SJCRH30 (cell line): ENCODE measurements at regions not wholly inside any gene's neighbourhood (a gene's known extent, or its start where the extent isn't known, plus 50 kb on each side); places are given as distances from the start of the nearest gene placed in this dataset.
A peak's percentile ranks its signal among the peaks of the same experiment; 100 is the strongest.

ENCODE experiments used
- DNase-seq, 2 experiments: peaks; one replicate each; pipeline ENCODE4 v3.0.0-alpha.2; 2015 to 2020
- H3K27ac ChIP-seq: fragments of 250-450 bp; sonication (Bioruptor Pico); 2 replicates; pipeline ENCODE4 v1.5.1; 2020; ENCODE audit warnings: mild to moderate bottlenecking, moderate library complexity
- H3K27me3 ChIP-seq: fragments of 250-450 bp; sonication (Bioruptor Pico); 2 replicates; pipeline ENCODE4 v1.5.1; 2020; ENCODE audit warnings: mild to moderate bottlenecking, moderate library complexity
- H3K36me3 ChIP-seq: fragments of 250-450 bp; sonication (Bioruptor Pico); 2 replicates; pipeline ENCODE4 v1.5.1; 2020; ENCODE audit warnings: mild to moderate bottlenecking, moderate library complexity
- H3K4me1 ChIP-seq: fragments of 250-450 bp; sonication (Bioruptor Pico); 2 replicates; pipeline ENCODE4 v1.5.1; 2020; ENCODE audit warnings: mild to moderate bottlenecking, moderate library complexity
- H3K4me3 ChIP-seq: fragments of 250-450 bp; sonication (Bioruptor Pico); 2 replicates; pipeline ENCODE4 v1.5.1; 2020; ENCODE audit warnings: mild to moderate bottlenecking, moderate library complexity
- H3K9me3 ChIP-seq: fragments of 250-450 bp; sonication (Bioruptor Pico); replicated peaks from 2 replicates; pipeline ENCODE4 v1.5.1; 2020; ENCODE audit warnings: mild to moderate bottlenecking, moderate library complexity

GRCh38 chr10:7484456-7485243 is 73.8 kb upstream of the SFMBT2 start:
- no peaks in the 10 kb centered on the region for H3K27me3 ChIP-seq
- no peak overlapping the region for H3K4me3 ChIP-seq
- H3K9me3 ChIP-seq: no peaks in the 10 kb centered on the region
- no peak for DNase-seq
- no peaks in the 10 kb centered on the region for H3K36me3 ChIP-seq
- H3K27ac ChIP-seq: no peak overlapping the region
- no peaks in the 10 kb centered on the region; the same call in 1 of the 2 replicates for H3K4me1 ChIP-seq

GRCh38 chr10:7483848-7484247 is 73.0 kb upstream of the SFMBT2 start:
- DNase-seq: no peak
- H3K27ac ChIP-seq: no peak overlapping the region
- no peaks in the 10 kb centered on the region for H3K36me3 ChIP-seq
- H3K4me1 ChIP-seq: no peaks in the 10 kb centered on the region; the same call in 1 of the 2 replicates
- H3K4me3 ChIP-seq: no peak overlapping the region
- H3K9me3 ChIP-seq: no peaks in the 10 kb centered on the region
- no peaks in the 10 kb centered on the region for H3K27me3 ChIP-seq

GRCh38 chr10:7482992-7483391 is 72.2 kb upstream of the SFMBT2 start:
- H3K36me3 ChIP-seq: no peaks in the 10 kb centered on the region
- no peaks in the 10 kb centered on the region for H3K27me3 ChIP-seq
- no peak for DNase-seq
- no peaks in the 10 kb centered on the region for H3K4me1 ChIP-seq
- H3K4me3 ChIP-seq: no peak overlapping the region
- H3K27ac ChIP-seq: no peak overlapping the region
- no peaks in the 10 kb centered on the region for H3K9me3 ChIP-seq

- Histone ChIP-seq H3K36me3 (no peaks in the 10 kb centered on the region), H3K27me3 (no peaks in the 10 kb centered on the region), H3K27ac (no peak overlapping the region), H3K9me3 (no peaks in the 10 kb centered on the region), H3K4me3 (no peak overlapping the region), H3K4me1 (no peaks in the 10 kb centered on the region)
- DNase-seq: no peak
These were observed 70.5 kb upstream of the SFMBT2 start for GRCh38 chr10:7481368-7481765.

GRCh38 chr10:7480742-7481367 is 70.0 kb upstream of the SFMBT2 start:
- no peak overlapping the region for H3K4me3 ChIP-seq
- H3K36me3 ChIP-seq: no peaks in the 10 kb centered on the region
- H3K27ac ChIP-seq: no peak overlapping the region
- H3K4me1 ChIP-seq: no peaks in the 10 kb centered on the region
- no peak for DNase-seq
- H3K9me3 ChIP-seq: no peaks in the 10 kb centered on the region
- H3K27me3 ChIP-seq: no peaks in the 10 kb centered on the region

- Histone ChIP-seq H3K4me1 (no peaks in the 10 kb centered on the region), H3K27me3 (no peaks in the 10 kb centered on the region), H3K27ac (no peak overlapping the region), H3K9me3 (no peaks in the 10 kb centered on the region), H3K36me3 (no peaks in the 10 kb centered on the region), H3K4me3 (no peak overlapping the region)
- DNase-seq: no peak
These were observed 69.2 kb upstream of the SFMBT2 start for GRCh38 chr10:7479861-7480598.

- no peaks in the 10 kb centered on the region for H3K36me3 ChIP-seq
- H3K27ac ChIP-seq: no peak overlapping the region
- DNase-seq: no peak
- no peak overlapping the region for H3K4me3 ChIP-seq
- H3K9me3 ChIP-seq: no peaks in the 10 kb centered on the region
- no peaks in the 10 kb centered on the region for H3K4me1 ChIP-seq
- no peaks in the 10 kb centered on the region for H3K27me3 ChIP-seq
These were observed 68.1 kb upstream of the SFMBT2 start for GRCh38 chr10:7478727-7479457.

GRCh38 chr10:7477538-7478334 is 66.9 kb upstream of the SFMBT2 start:
- DNase-seq: no peak
- no peaks in the 10 kb centered on the region for H3K4me1 ChIP-seq
- no peaks in the 10 kb centered on the region for H3K27me3 ChIP-seq
- H3K9me3 ChIP-seq: no peaks in the 10 kb centered on the region
- no peaks in the 10 kb centered on the region for H3K36me3 ChIP-seq
- no peak overlapping the region for H3K4me3 ChIP-seq
- H3K27ac ChIP-seq: no peak overlapping the region

GRCh38 chr10:7475939-7476338 is 65.1 kb upstream of the SFMBT2 start:
- H3K27me3 ChIP-seq: no peaks in the 10 kb centered on the region
- H3K9me3 ChIP-seq: no peaks in the 10 kb centered on the region
- no peak overlapping the region for H3K4me3 ChIP-seq
- no peaks in the 10 kb centered on the region for H3K36me3 ChIP-seq
- H3K27ac ChIP-seq: no peak overlapping the region
- DNase-seq: no peak
- H3K4me1 ChIP-seq: no peaks in the 10 kb centered on the region

- no peaks in the 10 kb centered on the region for H3K9me3 ChIP-seq
- H3K36me3 ChIP-seq: no peaks in the 10 kb centered on the region
- H3K4me3 ChIP-seq: no peak overlapping the region
- H3K27ac ChIP-seq: no peak overlapping the region
- peak; percentile 23 to 42 for DNase-seq
- no peaks in the 10 kb centered on the region for H3K4me1 ChIP-seq
- no peaks in the 10 kb centered on the region for H3K27me3 ChIP-seq
These were observed 64.4 kb upstream of the SFMBT2 start for GRCh38 chr10:7475046-7475911.

GRCh38 chr10:7474388-7474787 is 63.6 kb upstream of the SFMBT2 start:
- Histone ChIP-seq H3K4me1 (no peaks in the 10 kb centered on the region), H3K9me3 (no peaks in the 10 kb centered on the region), H3K4me3 (no peak overlapping the region), H3K27me3 (no peaks in the 10 kb centered on the region), H3K36me3 (no peaks in the 10 kb centered on the region), H3K27ac (no peak overlapping the region)
- DNase-seq: no peak

GRCh38 chr10:7473474-7473873 is 62.6 kb upstream of the SFMBT2 start:
- H3K36me3 ChIP-seq: no peaks in the 10 kb centered on the region
- H3K9me3 ChIP-seq: no peaks in the 10 kb centered on the region
- no peak overlapping the region for H3K27ac ChIP-seq
- no peaks in the 10 kb centered on the region for H3K4me1 ChIP-seq
- no peak for DNase-seq
- no peaks in the 10 kb centered on the region for H3K27me3 ChIP-seq
- no peak overlapping the region for H3K4me3 ChIP-seq

GRCh38 chr10:7471720-7472367 is 61.0 kb upstream of the SFMBT2 start:
- H3K27me3 ChIP-seq: no peaks in the 10 kb centered on the region
- no peaks in the 10 kb centered on the region for H3K4me1 ChIP-seq
- no peak overlapping the region for H3K4me3 ChIP-seq
- no peaks in the 10 kb centered on the region for H3K36me3 ChIP-seq
- no peak overlapping the region for H3K27ac ChIP-seq
- H3K9me3 ChIP-seq: no peaks in the 10 kb centered on the region
- no peak for DNase-seq
